ENCODE measurements at regions not wholly inside any gene's neighbourhood (a gene's known extent, or its start where the extent isn't known, plus 50 kb on each side); places are given as distances from the start of the nearest gene placed in this dataset.
"Not testable (repeated sequence)": the region's sequence is repeated elsewhere in the genome, so short reads cannot be mapped to it uniquely, and the experiment has no call there.

GRCh38 chr13:61495648-61496047 lies 80.0 kb upstream of the PCDH20 start:
- H3K4me3 ChIP-seq (ENCODE audit: low read length): no peak overlapping the region
- no peak for DNase-seq (ENCODE audit: low read depth)
- TF ChIP-seq CTCF (IDR thresholded peaks at IDR 0.05; ENCODE audit: insufficient read depth, low read depth, low read length, missing control alignments): no peak

GRCh38 chr13:61493556-61493955 lies 77.9 kb upstream of the PCDH20 start:
- H3K4me3 ChIP-seq (ENCODE audit: low read length); DNase-seq (ENCODE audit: low read depth): not testable (repeated sequence)

- no peak overlapping the region for H3K4me3 ChIP-seq (ENCODE audit: low read length)
- no peak for DNase-seq (ENCODE audit: low read depth)
- no peak for TF ChIP-seq CTCF (IDR thresholded peaks at IDR 0.05; ENCODE audit: insufficient read depth, low read depth, low read length, missing control alignments)
Observed at GRCh38 chr13:61486496-61486895, 70.8 kb upstream of the PCDH20 start.

DNA sequence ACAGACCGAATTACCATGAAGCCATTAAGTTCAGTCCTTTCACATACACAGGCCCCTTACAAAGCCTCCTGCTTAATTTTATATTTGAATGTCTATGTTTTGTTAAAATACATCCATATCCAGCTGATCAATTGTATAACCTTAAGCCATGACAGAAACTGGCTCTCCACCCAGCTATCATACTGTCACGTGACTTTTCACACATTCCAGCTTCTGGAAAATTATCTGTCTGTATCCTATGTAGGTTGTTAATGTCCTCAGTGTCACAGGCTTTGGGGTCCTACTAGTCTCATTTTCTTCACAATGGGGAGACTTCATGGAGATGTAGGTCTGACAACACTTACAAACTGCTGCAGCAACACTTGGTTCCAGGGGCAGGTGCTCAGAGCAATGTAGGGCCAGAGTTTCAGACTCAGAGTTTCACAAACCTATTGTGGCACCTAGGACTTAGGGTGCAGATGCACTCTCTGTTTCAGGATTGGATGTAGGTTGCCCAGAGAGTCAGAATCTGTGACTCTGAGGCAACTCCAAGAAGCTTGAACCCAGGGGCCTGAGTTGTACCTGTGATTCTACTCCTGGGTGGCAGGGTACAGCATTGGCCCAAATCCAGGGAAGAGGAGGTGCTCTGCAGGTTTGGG lies 69.6 kb upstream of the PCDH20 start:
- no peak overlapping the region for H3K4me3 ChIP-seq (ENCODE audit: low read length)
- DNase-seq (ENCODE audit: low read depth): no peak
- TF ChIP-seq CTCF (IDR thresholded peaks at IDR 0.05; ENCODE audit: insufficient read depth, low read depth, low read length, missing control alignments): no peak

DNA sequence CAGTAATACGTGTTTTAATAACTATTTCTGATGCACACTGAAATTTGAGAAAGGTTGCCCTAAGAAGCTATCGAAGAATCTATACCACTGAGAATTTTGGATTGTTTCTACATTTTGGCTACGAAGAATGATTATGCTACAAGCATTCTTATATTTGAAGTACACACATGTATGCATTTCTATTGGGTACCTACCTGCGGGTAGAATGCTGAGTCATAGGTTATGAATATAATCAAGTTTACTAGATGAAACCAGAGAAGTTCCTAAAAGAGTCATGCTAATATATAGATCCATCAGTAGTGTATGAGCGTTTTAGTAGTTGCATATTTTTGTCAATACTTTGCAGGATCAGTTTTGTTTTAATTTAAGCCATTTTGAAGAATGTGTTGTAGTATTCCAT lies 62.0 kb upstream of the PCDH20 start:
- no peak overlapping the region for H3K4me3 ChIP-seq (ENCODE audit: low read length)
- no peak for DNase-seq (ENCODE audit: low read depth)
- no peak for TF ChIP-seq CTCF (IDR thresholded peaks at IDR 0.05; ENCODE audit: insufficient read depth, low read depth, low read length, missing control alignments)

- TF ChIP-seq CTCF (IDR thresholded peaks at IDR 0.05; ENCODE audit: insufficient read depth, low read depth, low read length, missing control alignments): no peak
- DNase-seq (ENCODE audit: low read depth): no peak
- H3K4me3 ChIP-seq (ENCODE audit: low read length): no peak overlapping the region
Observed at GRCh38 chr13:61470786-61471185, 55.1 kb upstream of the PCDH20 start.

DNA sequence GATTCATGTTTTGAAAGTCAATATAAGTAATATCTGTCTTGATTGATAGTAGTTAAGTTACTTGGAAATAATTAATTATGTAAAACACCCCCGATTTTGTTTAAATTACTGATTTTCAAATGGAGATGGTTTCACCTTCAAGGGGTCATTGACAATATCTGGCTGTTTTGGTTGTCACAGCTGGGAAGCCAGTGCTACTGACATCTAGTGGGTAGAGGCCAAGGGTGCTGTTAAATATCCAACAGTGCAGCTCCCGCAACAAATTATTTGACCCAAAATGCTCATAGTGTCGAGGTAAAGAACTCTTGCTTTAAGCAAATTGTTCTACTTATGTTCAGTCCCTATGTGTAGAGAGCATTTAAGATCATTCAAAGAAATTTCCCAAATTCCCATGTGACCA lies 50.6 kb upstream of the PCDH20 start:
- DNase-seq (ENCODE audit: low read depth): no peak
- H3K4me3 ChIP-seq (ENCODE audit: low read length): no peak overlapping the region
- TF ChIP-seq CTCF (IDR thresholded peaks at IDR 0.05; ENCODE audit: insufficient read depth, low read depth, low read length, missing control alignments): peak; percentile 24

All from epithelial cell of esophagus (primary cell).